ENCODE measurements at regions not wholly inside any gene's neighbourhood (a gene's known extent, or its start where the extent isn't known, plus 50 kb on each side); places are given as distances from the start of the nearest gene placed in this dataset.

GRCh38 chr7:82633592-82633991 is 190.0 kb upstream of the CACNA2D1 start:
- TF ChIP-seq POLR2A (IDR thresholded peaks at IDR 0.05) = no peak
- TF ChIP-seq, protein P1, sequence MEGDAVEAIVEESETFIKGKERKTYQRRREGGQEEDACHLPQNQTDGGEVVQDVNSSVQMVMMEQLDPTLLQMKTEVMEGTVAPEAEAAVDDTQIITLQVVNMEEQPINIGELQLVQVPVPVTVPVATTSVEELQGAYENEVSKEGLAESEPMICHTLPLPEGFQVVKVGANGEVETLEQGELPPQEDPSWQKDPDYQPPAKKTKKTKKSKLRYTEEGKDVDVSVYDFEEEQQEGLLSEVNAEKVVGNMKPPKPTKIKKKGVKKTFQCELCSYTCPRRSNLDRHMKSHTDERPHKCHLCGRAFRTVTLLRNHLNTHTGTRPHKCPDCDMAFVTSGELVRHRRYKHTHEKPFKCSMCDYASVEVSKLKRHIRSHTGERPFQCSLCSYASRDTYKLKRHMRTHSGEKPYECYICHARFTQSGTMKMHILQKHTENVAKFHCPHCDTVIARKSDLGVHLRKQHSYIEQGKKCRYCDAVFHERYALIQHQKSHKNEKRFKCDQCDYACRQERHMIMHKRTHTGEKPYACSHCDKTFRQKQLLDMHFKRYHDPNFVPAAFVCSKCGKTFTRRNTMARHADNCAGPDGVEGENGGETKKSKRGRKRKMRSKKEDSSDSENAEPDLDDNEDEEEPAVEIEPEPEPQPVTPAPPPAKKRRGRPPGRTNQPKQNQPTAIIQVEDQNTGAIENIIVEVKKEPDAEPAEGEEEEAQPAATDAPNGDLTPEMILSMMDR (IDR thresholded peaks at IDR 0.05) = no peak
- DNase-seq = no peak

DNA sequence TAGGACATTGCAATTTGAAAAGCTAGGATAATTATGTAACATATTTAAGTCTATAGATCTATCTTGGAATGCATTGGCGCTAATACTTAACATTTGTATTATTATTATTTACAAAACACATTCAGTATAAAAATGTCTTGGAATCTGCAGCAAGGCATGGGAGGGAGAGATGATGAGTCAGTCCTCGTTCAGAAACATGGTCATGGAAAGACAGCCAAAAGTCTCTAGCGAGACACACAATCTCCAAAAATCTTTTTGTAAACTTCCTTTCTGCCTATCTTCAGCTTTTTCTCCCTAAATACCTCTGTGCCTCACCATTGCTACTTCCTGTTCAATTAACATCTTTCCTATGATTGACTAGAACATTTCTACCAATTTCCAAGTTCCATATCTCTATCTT is 188.4 kb upstream of the CACNA2D1 start:
- H3K36me3 ChIP-seq (replicated peaks in 1 of 2; ENCODE audit: insufficient read depth in 1 of 2, low read depth in 2 of 2) = no peaks in the 10 kb centered on the region
- no peaks in the 10 kb centered on the region for H3K27me3 ChIP-seq
- 50 to 61% methylated on average over 3 of the region's 3 CpGs for WGBS, 2 donors
- ATAC-seq (no peak), DNase-seq (no peak)
- intact Hi-C loops (cut with DNase I) = no loop called here
- no peaks in the 10 kb centered on the region for H3K4me1 ChIP-seq
- no peak overlapping the region for H3K27ac ChIP-seq
- TF ChIP-seq, protein P1 (IDR thresholded peaks at IDR 0.05) = no peak
- no peak for TF ChIP-seq POLR2A (IDR thresholded peaks at IDR 0.05)
- H3K4me3 ChIP-seq = no peak overlapping the region
- no peaks in the 10 kb centered on the region for H3K9me3 ChIP-seq

More at GRCh38 chr7:82633592-82633991, 190.0 kb upstream of the CACNA2D1 start:
- Histone ChIP-seq H3K4me1 (no peaks in the 10 kb centered on the region), H3K36me3 (replicated peaks in 1 of 2; ENCODE audit: insufficient read depth in 1 of 2, low read depth in 2 of 2) (no peaks in the 10 kb centered on the region), H3K4me3 (no peak overlapping the region), H3K27ac (no peak overlapping the region), H3K9me3 (no peaks in the 10 kb centered on the region), H3K27me3 (no peaks in the 10 kb centered on the region)
- WGBS, 2 donors = 32 to 80% methylated on average over 1 of the region's 1 CpG
- intact Hi-C loops (cut with DNase I) = no loop called here
- no peak for ATAC-seq

DNA sequence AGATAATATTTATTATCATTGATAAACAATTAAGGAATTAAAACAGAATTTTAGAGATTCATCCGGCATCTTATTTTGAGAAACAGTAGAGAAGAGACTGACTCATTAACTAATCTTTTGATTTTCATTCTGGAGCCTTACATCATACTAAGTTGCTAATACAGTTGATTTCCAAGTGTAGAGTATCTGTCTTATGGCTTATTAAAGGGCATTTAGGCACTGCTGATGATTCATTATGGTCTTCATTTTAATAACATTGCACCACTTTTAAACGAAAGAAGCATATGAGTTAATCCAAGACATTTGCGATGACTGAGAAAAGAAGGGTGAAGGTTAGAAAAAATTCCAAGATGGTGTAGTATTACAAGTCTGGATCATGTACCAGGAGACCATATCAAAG is 186.0 kb upstream of the CACNA2D1 start:
- Histone ChIP-seq H3K4me3 (no peak overlapping the region), H3K36me3 (replicated peaks in 1 of 2; ENCODE audit: insufficient read depth in 1 of 2, low read depth in 2 of 2) (no peaks in the 10 kb centered on the region), H3K27me3 (no peaks in the 10 kb centered on the region), H3K27ac (no peak overlapping the region), H3K9me3 (no peaks in the 10 kb centered on the region), H3K4me1 (no peaks in the 10 kb centered on the region)
- TF ChIP-seq, protein P1 (IDR thresholded peaks at IDR 0.05) = no peak
- no peak for TF ChIP-seq POLR2A (IDR thresholded peaks at IDR 0.05)
- intact Hi-C loops (cut with DNase I) = no loop called here
- WGBS, 2 donors = 73 to 82% methylated on average over 3 of the region's 3 CpGs
- DNase-seq = no peak
- ATAC-seq = no peak

- intact Hi-C loops (cut with DNase I) = no loop called here
- no peak for ATAC-seq
- 40 to 43% methylated on average over 2 of the region's 2 CpGs for WGBS, 2 donors
Observed at GRCh38 chr7:82625377-82625776, 181.8 kb upstream of the CACNA2D1 start.

DNA sequence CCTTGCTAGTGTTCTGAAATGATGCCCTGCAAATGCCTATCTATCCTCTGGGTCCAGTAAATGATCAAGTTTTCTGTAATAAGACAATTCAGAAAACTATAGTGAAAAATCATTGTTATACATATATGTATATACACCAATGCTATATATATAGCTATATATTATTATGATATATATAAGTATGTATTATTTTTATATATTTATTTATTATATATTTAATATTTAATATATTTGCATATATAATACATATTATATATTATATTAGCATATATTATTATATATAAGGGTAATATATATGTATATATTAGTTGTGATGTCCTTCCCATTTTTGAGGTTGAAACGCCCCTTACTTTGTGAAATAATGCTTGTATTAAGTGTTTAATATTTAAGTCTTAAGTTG is 181.4 kb upstream of the CACNA2D1 start:
- no peaks in the 10 kb centered on the region for H3K27me3 ChIP-seq
- H3K9me3 ChIP-seq = no peaks in the 10 kb centered on the region
- no peaks in the 10 kb centered on the region for H3K4me1 ChIP-seq
- H3K4me3 ChIP-seq = no peak overlapping the region
- DNase-seq = no peak
- 56 to 62% methylated on average over 1 of the region's 1 CpG for WGBS, 2 donors
- TF ChIP-seq, protein P1 (IDR thresholded peaks at IDR 0.05) = no peak
- no peak for TF ChIP-seq POLR2A (IDR thresholded peaks at IDR 0.05)
- ATAC-seq = no peak
- no peak overlapping the region for H3K27ac ChIP-seq
- no peaks in the 10 kb centered on the region for H3K36me3 ChIP-seq (replicated peaks in 1 of 2; ENCODE audit: insufficient read depth in 1 of 2, low read depth in 2 of 2)
- intact Hi-C loops (cut with DNase I) = no loop called here

More at GRCh38 chr7:82625377-82625776, 181.8 kb upstream of the CACNA2D1 start:
- Histone ChIP-seq H3K4me1 (no peaks in the 10 kb centered on the region), H3K36me3 (replicated peaks in 1 of 2; ENCODE audit: insufficient read depth in 1 of 2, low read depth in 2 of 2) (no peaks in the 10 kb centered on the region), H3K27me3 (no peaks in the 10 kb centered on the region), H3K4me3 (no peak overlapping the region), H3K9me3 (no peaks in the 10 kb centered on the region), H3K27ac (no peak overlapping the region)
- no peak for TF ChIP-seq POLR2A (IDR thresholded peaks at IDR 0.05)
- TF ChIP-seq, protein P1 (IDR thresholded peaks at IDR 0.05) = no peak
- no peak for DNase-seq
